ENCODE measurements at regions not wholly inside any gene's neighbourhood (a gene's known extent, or its start where the extent isn't known, plus 50 kb on each side); places are given as distances from the start of the nearest gene placed in this dataset.

GRCh38 chr5:144983101-144983500 is 812.4 kb downstream of the KCTD16 start:
- no peak for TF ChIP-seq POLR2A (IDR thresholded peaks at IDR 0.05)
- TF ChIP-seq CTCF (IDR thresholded peaks at IDR 0.05): no peak
